Breast epithelium (tissue), 3 donors: ENCODE measurements at regions not wholly inside any gene's neighbourhood (a gene's known extent, or its start where the extent isn't known, plus 50 kb on each side); places are given as distances from the start of the nearest gene placed in this dataset.

Experiments
- POLR2A ChIP-seq: fragments of 450-650 bp; IDR thresholded peaks from one replicate; pipeline ENCODE4 v1.6.1; 2016; ENCODE audit warnings: antibody characterized with exemption, mild to moderate bottlenecking, moderate library complexity
- TF ChIP-seq, protein P1 (sequence below), 3 donors: fragments of 450-650 bp; IDR thresholded peaks; one replicate each; pipeline ENCODE4 v1.5.1; 2016 to 2017; ENCODE audit warnings: antibody characterized with exemption in 3 of 3, mild to moderate bottlenecking in 3 of 3, moderate library complexity in 3 of 3

DNA sequence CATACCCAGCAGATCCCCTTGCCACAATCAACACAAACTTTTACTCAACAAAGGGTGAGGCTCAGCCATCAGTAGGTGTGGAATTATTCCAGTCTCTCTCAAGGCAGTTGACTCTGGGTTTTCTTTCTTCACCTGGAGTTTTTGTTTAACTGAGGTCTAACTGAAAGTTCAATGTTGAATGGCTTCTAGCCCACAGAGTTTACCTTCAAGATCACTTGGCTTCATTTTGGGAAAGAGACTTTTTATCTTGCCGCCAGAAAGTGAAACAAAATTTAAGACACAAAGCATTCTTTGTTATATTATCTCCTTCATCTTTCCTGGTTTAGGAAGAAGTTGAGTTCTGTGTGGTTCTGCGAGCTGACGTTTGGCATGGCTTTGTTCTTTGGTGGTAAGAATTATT is 83.8 kb upstream of the RASGEF1B start:
- no peak for TF ChIP-seq POLR2A
- TF ChIP-seq, protein P1, sequence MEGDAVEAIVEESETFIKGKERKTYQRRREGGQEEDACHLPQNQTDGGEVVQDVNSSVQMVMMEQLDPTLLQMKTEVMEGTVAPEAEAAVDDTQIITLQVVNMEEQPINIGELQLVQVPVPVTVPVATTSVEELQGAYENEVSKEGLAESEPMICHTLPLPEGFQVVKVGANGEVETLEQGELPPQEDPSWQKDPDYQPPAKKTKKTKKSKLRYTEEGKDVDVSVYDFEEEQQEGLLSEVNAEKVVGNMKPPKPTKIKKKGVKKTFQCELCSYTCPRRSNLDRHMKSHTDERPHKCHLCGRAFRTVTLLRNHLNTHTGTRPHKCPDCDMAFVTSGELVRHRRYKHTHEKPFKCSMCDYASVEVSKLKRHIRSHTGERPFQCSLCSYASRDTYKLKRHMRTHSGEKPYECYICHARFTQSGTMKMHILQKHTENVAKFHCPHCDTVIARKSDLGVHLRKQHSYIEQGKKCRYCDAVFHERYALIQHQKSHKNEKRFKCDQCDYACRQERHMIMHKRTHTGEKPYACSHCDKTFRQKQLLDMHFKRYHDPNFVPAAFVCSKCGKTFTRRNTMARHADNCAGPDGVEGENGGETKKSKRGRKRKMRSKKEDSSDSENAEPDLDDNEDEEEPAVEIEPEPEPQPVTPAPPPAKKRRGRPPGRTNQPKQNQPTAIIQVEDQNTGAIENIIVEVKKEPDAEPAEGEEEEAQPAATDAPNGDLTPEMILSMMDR (IDR thresholded peaks at IDR 0.05), result no peak
